Subcutaneous abdominal adipose tissue (tissue), 5 donors: ENCODE measurements at regions not wholly inside any gene's neighbourhood (a gene's known extent, or its start where the extent isn't known, plus 50 kb on each side); places are given as distances from the start of the nearest gene placed in this dataset.

ENCODE experiments used
- H3K27ac ChIP-seq: one replicate; pipeline ENCODE4 v1.7.0; 2013; ENCODE audit warnings: low read depth, mild to moderate bottlenecking, inconsistent platforms, low read length, moderate library complexity
- H3K27me3 ChIP-seq, 5 donors: one replicate each; pipeline ENCODE4 v1.7.0; 2013; ENCODE audit warnings: low read length in 5 of 5, inconsistent platforms in 1 of 5; ENCODE audit not compliant: control insufficient read depth in 5 of 5, insufficient read depth in 4 of 5
- H3K36me3 ChIP-seq, 5 donors: one replicate each; pipeline ENCODE4 v1.7.0; 2013; ENCODE audit warnings: low read length in 5 of 5; ENCODE audit not compliant: control insufficient read depth in 5 of 5, insufficient read depth in 5 of 5
- H3K4me1 ChIP-seq, 5 donors: one replicate each; pipeline ENCODE4 v1.7.0; 2013; ENCODE audit warnings: low read length in 5 of 5, mild to moderate bottlenecking in 3 of 5, moderate library complexity in 1 of 5; ENCODE audit not compliant: control insufficient read depth in 5 of 5, insufficient read depth in 5 of 5
- H3K4me3 ChIP-seq, 5 donors: one replicate each; pipeline ENCODE4 v1.7.0; 2013; ENCODE audit warnings: low read length in 5 of 5, low read depth in 1 of 5
- H3K9ac ChIP-seq, 5 donors: one replicate each; pipeline ENCODE4 v1.7.0; 2013; ENCODE audit warnings: low read length in 5 of 5, mild to moderate bottlenecking in 4 of 5, moderate library complexity in 3 of 5
- H3K9me3 ChIP-seq, 5 donors: one replicate each; pipeline ENCODE4 v1.7.0; 2013; ENCODE audit warnings: low read length in 5 of 5; ENCODE audit not compliant: control insufficient read depth in 5 of 5
- donor health status: healthy.
- donor health status: healthy.
- donor health status: healthy.
- donor health status: healthy.
- donor health status: healthy.

GRCh38 chr1:63148825-63149645, 173.3 kb upstream of the FOXD3 start:
- Histone ChIP-seq H3K4me3 (no peak overlapping the region), H3K27me3 (peaks cover 0 to 2% (median 0%) of the 10 kb centered on the region in 5 donors), H3K9ac (no peak overlapping the region)

GRCh38 chr1:63152572-63152971, 169.8 kb upstream of the FOXD3 start:
- no peaks in the 10 kb centered on the region for H3K36me3 ChIP-seq
- no peak overlapping the region for H3K9ac ChIP-seq
- peaks cover 0 to 2% (median 0%) of the 10 kb centered on the region in 5 donors for H3K27me3 ChIP-seq
- H3K27ac ChIP-seq, result no peak overlapping the region
- no peaks in the 10 kb centered on the region for H3K9me3 ChIP-seq
- peaks cover 0 to 6% (median 0%) of the 10 kb centered on the region in 5 donors for H3K4me1 ChIP-seq
- H3K4me3 ChIP-seq, result no peak overlapping the region

More at GRCh38 chr1:63148825-63149645, 173.3 kb upstream of the FOXD3 start:
- no peaks in the 10 kb centered on the region for H3K9me3 ChIP-seq
- H3K36me3 ChIP-seq, result no peaks in the 10 kb centered on the region
- no peaks in the 10 kb centered on the region for H3K4me1 ChIP-seq
- no peak overlapping the region for H3K27ac ChIP-seq

- peaks cover 0 to 2% (median 0%) of the 10 kb centered on the region in 5 donors for H3K27me3 ChIP-seq
- H3K36me3 ChIP-seq, result no peaks in the 10 kb centered on the region
Measured at GRCh38 chr1:63155437-63155836, 166.9 kb upstream of the FOXD3 start.

GRCh38 chr1:63157085-63157484, 165.3 kb upstream of the FOXD3 start:
- Histone ChIP-seq H3K9ac (no peak overlapping the region), H3K9me3 (no peaks in the 10 kb centered on the region)

More at GRCh38 chr1:63155437-63155836, 166.9 kb upstream of the FOXD3 start:
- Histone ChIP-seq H3K27ac (no peak overlapping the region), H3K9ac (no peak overlapping the region), H3K9me3 (no peaks in the 10 kb centered on the region), H3K4me1 (peaks cover 0 to 15% (median 0%) of the 10 kb centered on the region in 5 donors), H3K4me3 (no peak overlapping the region)

GRCh38 chr1:63169057-63169456, 153.3 kb upstream of the FOXD3 start:
- Histone ChIP-seq H3K4me1 (no peaks in the 10 kb centered on the region), H3K4me3 (no peak overlapping the region), H3K27me3 (no peaks in the 10 kb centered on the region), H3K9ac (no peak overlapping the region), H3K9me3 (no peaks in the 10 kb centered on the region), H3K36me3 (no peaks in the 10 kb centered on the region), H3K27ac (no peak overlapping the region)

More at GRCh38 chr1:63157085-63157484, 165.3 kb upstream of the FOXD3 start:
- H3K27ac ChIP-seq, result no peak overlapping the region
- no peaks in the 10 kb centered on the region for H3K36me3 ChIP-seq
- H3K4me3 ChIP-seq, result no peak overlapping the region
- H3K27me3 ChIP-seq, result peaks cover 0 to 2% (median 0%) of the 10 kb centered on the region in 5 donors
- peaks cover 0 to 15% (median 0%) of the 10 kb centered on the region in 5 donors for H3K4me1 ChIP-seq

GRCh38 chr1:63173161-63173560, 149.2 kb upstream of the FOXD3 start:
- H3K27me3 ChIP-seq, result no peaks in the 10 kb centered on the region
- H3K36me3 ChIP-seq, result no peaks in the 10 kb centered on the region
- H3K4me1 ChIP-seq, result no peaks in the 10 kb centered on the region
- no peak overlapping the region for H3K9ac ChIP-seq
- peaks cover 0 to 3% (median 0%) of the 10 kb centered on the region in 5 donors for H3K9me3 ChIP-seq
- no peak overlapping the region for H3K27ac ChIP-seq
- no peak overlapping the region for H3K4me3 ChIP-seq

GRCh38 chr1:63189677-63190076, 132.7 kb upstream of the FOXD3 start:
- Histone ChIP-seq H3K27ac (no peak overlapping the region), H3K27me3 (no peaks in the 10 kb centered on the region), H3K9me3 (no peaks in the 10 kb centered on the region), H3K4me3 (no peak overlapping the region), H3K4me1 (no peaks in the 10 kb centered on the region), H3K9ac (no peak overlapping the region), H3K36me3 (no peaks in the 10 kb centered on the region)

- H3K4me3 ChIP-seq, result no peak overlapping the region
- no peaks in the 10 kb centered on the region for H3K36me3 ChIP-seq
- no peaks in the 10 kb centered on the region for H3K4me1 ChIP-seq
- H3K27ac ChIP-seq, result no peak overlapping the region
- H3K9me3 ChIP-seq, result no peaks in the 10 kb centered on the region
- H3K9ac ChIP-seq, result no peak overlapping the region
- H3K27me3 ChIP-seq, result no peaks in the 10 kb centered on the region
Measured at GRCh38 chr1:63190171-63190570, 132.2 kb upstream of the FOXD3 start.

GRCh38 chr1:63198871-63199394, 123.4 kb upstream of the FOXD3 start:
- H3K9ac ChIP-seq, result no peak overlapping the region
- no peaks in the 10 kb centered on the region for H3K4me1 ChIP-seq
- H3K36me3 ChIP-seq, result no peaks in the 10 kb centered on the region
- no peaks in the 10 kb centered on the region for H3K9me3 ChIP-seq
- no peak overlapping the region for H3K4me3 ChIP-seq
- H3K27me3 ChIP-seq, result peaks cover 0 to 4% (median 0%) of the 10 kb centered on the region in 5 donors
- no peak overlapping the region for H3K27ac ChIP-seq

- Histone ChIP-seq H3K4me3 (no peak overlapping the region), H3K27ac (no peak overlapping the region), H3K4me1 (no peaks in the 10 kb centered on the region), H3K36me3 (no peaks in the 10 kb centered on the region), H3K27me3 (peaks cover 0 to 4% (median 0%) of the 10 kb centered on the region in 5 donors), H3K9me3 (no peaks in the 10 kb centered on the region), H3K9ac (no peak overlapping the region)
Measured at GRCh38 chr1:63199706-63200335, 122.5 kb upstream of the FOXD3 start.
